WI38 (cell line): ENCODE measurements at regions not wholly inside any gene's neighbourhood (a gene's known extent, or its start where the extent isn't known, plus 50 kb on each side); places are given as distances from the start of the nearest gene placed in this dataset.

Source experiments
- H3K4me3 ChIP-seq: 2 replicates; pipeline ENCODE4 v1.5.1; 2011; ENCODE audit warnings: low read depth, mild to moderate bottlenecking, control low read depth, low read length
- CTCF ChIP-seq: IDR thresholded peaks from 2 replicates; pipeline ENCODE4 v1.5.1; 2012; ENCODE audit warnings: low read depth, mild to moderate bottlenecking, control low read depth, low read length

GRCh38 chr9:107597743-107598217 is 108.2 kb upstream of the KLF4 start:
- no peak overlapping the region for H3K4me3 ChIP-seq
- TF ChIP-seq CTCF, result no peak

- no peak for TF ChIP-seq CTCF
- H3K4me3 ChIP-seq, result no peak overlapping the region
Observed at GRCh38 chr9:107594908-107595530, 105.5 kb upstream of the KLF4 start.

- no peak overlapping the region for H3K4me3 ChIP-seq
- no peak for TF ChIP-seq CTCF
Observed at GRCh38 chr9:107593224-107593870, 103.8 kb upstream of the KLF4 start.

- TF ChIP-seq CTCF, result no peak
- H3K4me3 ChIP-seq, result no peak overlapping the region
Observed at GRCh38 chr9:107592424-107592823, 102.9 kb upstream of the KLF4 start.

- no peak overlapping the region for H3K4me3 ChIP-seq
- no peak for TF ChIP-seq CTCF
Observed at GRCh38 chr9:107591781-107592180, 102.2 kb upstream of the KLF4 start.

GRCh38 chr9:107588393-107588792 is 98.8 kb upstream of the KLF4 start:
- TF ChIP-seq CTCF, result no peak
- H3K4me3 ChIP-seq, result no peak overlapping the region

GRCh38 chr9:107587191-107587963 is 97.8 kb upstream of the KLF4 start:
- H3K4me3 ChIP-seq, result no peak overlapping the region
- TF ChIP-seq CTCF, result no peak
